ENCODE measurements at regions not wholly inside any gene's neighbourhood (a gene's known extent, or its start where the extent isn't known, plus 50 kb on each side); places are given as distances from the start of the nearest gene placed in this dataset.
A peak's percentile ranks its signal among the peaks of the same experiment; 100 is the strongest.

GRCh38 chr1:195376190-195376589, 1232.0 kb downstream of the KCNT2 start:
- no peaks in the 10 kb centered on the region for H3K36me3 ChIP-seq (ENCODE audit: low read depth)
- TF ChIP-seq, protein P1, sequence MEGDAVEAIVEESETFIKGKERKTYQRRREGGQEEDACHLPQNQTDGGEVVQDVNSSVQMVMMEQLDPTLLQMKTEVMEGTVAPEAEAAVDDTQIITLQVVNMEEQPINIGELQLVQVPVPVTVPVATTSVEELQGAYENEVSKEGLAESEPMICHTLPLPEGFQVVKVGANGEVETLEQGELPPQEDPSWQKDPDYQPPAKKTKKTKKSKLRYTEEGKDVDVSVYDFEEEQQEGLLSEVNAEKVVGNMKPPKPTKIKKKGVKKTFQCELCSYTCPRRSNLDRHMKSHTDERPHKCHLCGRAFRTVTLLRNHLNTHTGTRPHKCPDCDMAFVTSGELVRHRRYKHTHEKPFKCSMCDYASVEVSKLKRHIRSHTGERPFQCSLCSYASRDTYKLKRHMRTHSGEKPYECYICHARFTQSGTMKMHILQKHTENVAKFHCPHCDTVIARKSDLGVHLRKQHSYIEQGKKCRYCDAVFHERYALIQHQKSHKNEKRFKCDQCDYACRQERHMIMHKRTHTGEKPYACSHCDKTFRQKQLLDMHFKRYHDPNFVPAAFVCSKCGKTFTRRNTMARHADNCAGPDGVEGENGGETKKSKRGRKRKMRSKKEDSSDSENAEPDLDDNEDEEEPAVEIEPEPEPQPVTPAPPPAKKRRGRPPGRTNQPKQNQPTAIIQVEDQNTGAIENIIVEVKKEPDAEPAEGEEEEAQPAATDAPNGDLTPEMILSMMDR (conservative IDR thresholded peaks at IDR 0.05), result peak; percentile 27; the same call in 1 of the 2 replicates
- TF ChIP-seq EZH2 (IDR thresholded peaks at IDR 0.05; ENCODE audit: low read depth), result no peak
- no peak overlapping the region for H3K4me2 ChIP-seq
- no peaks in the 10 kb centered on the region for H3K27me3 ChIP-seq (ENCODE audit: insufficient read depth, low read depth)
- no peaks in the 10 kb centered on the region for H3F3A ChIP-seq (ENCODE audit: insufficient read depth, low read depth)
- no peaks in the 10 kb centered on the region for H3K9me2 ChIP-seq (ENCODE audit: insufficient read depth)
- H3K9me3 ChIP-seq (ENCODE audit: insufficient read depth, low read depth), result no peaks in the 10 kb centered on the region
- no TSS peak for BruUV-seq (replicated peaks)
- no peaks in the 10 kb centered on the region for H3K4me1 ChIP-seq (replicated peaks; ENCODE audit: insufficient read depth)
- ChIA-PET CTCF (interaction anchor here (0.7 kb wide), 1 partner anchor 466 kb away, joined by 6 read pairs; no protein-coding TSS in a partner anchor), POLR2A (ENCODE audit: unreplicated experiment) (no interaction called here)
- H4K20me1 ChIP-seq (ENCODE audit: insufficient read depth), result no peaks in the 10 kb centered on the region
- no peak for DNase-seq
- intact Hi-C loops (cut with micrococcal nuclease; ENCODE audit: unreplicated experiment), result no loop called here
- no peaks in the 10 kb centered on the region for H3K79me2 ChIP-seq (ENCODE audit: low read depth)
- no peak overlapping the region for H3K4me3 ChIP-seq
- H2AFZ ChIP-seq, result no peak overlapping the region
- no peak overlapping the region for H3K27ac ChIP-seq

DNA sequence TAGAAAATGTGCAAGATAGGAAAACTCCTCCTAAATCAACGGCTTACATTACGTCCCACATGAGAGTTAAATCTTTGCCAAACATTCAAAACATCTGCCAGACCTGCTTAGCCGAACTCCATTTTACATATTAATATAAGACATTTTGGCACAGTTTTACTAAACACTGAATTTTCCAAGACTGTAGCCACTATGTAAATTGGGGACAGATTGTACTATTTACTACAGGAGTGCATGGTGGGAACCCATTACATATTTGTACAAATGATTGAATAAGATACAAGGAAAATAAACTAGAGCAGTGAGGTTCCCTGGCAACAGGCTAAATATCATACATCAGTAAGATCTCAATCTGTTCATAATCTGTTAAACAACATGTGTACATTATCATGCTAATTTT, 1234.4 kb downstream of the KCNT2 start:
- no peaks in the 10 kb centered on the region for H3K9me3 ChIP-seq (ENCODE audit: insufficient read depth, low read depth)
- no peaks in the 10 kb centered on the region for H3F3A ChIP-seq (ENCODE audit: insufficient read depth, low read depth)
- no peak for TF ChIP-seq EZH2 (IDR thresholded peaks at IDR 0.05; ENCODE audit: low read depth)
- TF ChIP-seq, protein P1 (conservative IDR thresholded peaks at IDR 0.05), result no peak
- H2AFZ ChIP-seq, result no peak overlapping the region; the same call in 1 of the 2 replicates
- POLR2A ChIA-PET (ENCODE audit: unreplicated experiment), result no interaction called here
- no peak overlapping the region for H3K4me3 ChIP-seq
- H3K9me2 ChIP-seq (ENCODE audit: insufficient read depth), result no peaks in the 10 kb centered on the region
- no peak for DNase-seq
- no TSS peak for BruUV-seq (replicated peaks)
- no peaks in the 10 kb centered on the region for H3K36me3 ChIP-seq (ENCODE audit: low read depth)
- H3K27ac ChIP-seq, result no peak overlapping the region
- intact Hi-C loops (cut with micrococcal nuclease; ENCODE audit: unreplicated experiment), result no loop called here
- H3K4me1 ChIP-seq (replicated peaks; ENCODE audit: insufficient read depth), result no peaks in the 10 kb centered on the region
- no peak overlapping the region for H3K4me2 ChIP-seq
- no peaks in the 10 kb centered on the region for H3K79me2 ChIP-seq (ENCODE audit: low read depth)
- CTCF ChIA-PET, result no interaction called here
- H4K20me1 ChIP-seq (ENCODE audit: insufficient read depth), result no peaks in the 10 kb centered on the region
- no peaks in the 10 kb centered on the region for H3K27me3 ChIP-seq (ENCODE audit: insufficient read depth, low read depth)

DNA sequence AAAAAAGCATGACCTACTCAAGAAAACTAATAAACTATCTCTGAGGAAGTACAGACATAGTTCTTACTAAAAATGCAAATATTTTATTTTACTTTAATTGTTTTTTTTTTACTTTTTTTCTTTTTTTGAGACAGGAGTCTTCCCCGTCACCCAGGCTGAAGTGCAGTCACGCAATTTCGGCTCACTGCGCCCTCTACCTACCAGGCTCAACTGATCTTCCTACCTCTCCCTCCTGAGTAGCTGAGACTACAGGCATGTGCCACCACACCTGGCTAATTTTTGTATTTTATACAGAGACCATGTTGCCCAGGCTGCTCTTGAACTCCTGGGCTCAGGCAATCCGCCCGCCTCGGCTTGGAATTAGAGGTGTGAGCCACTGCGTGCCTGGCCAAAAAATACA, 1263.1 kb downstream of the KCNT2 start:
- Histone ChIP-seq H3K4me2 (no peak overlapping the region), H3K36me3 (ENCODE audit: low read depth) (no peaks in the 10 kb centered on the region), H3F3A (ENCODE audit: insufficient read depth, low read depth) (no peaks in the 10 kb centered on the region), H3K9me3 (ENCODE audit: insufficient read depth, low read depth) (no peaks in the 10 kb centered on the region), H3K4me3 (no peak overlapping the region), H3K27ac (no peak overlapping the region), H3K4me1 (replicated peaks; ENCODE audit: insufficient read depth) (no peaks in the 10 kb centered on the region), H2AFZ (no peak overlapping the region), H3K79me2 (ENCODE audit: low read depth) (no peaks in the 10 kb centered on the region), H4K20me1 (ENCODE audit: insufficient read depth) (no peaks in the 10 kb centered on the region), H3K27me3 (ENCODE audit: insufficient read depth, low read depth) (no peaks in the 10 kb centered on the region), H3K9me2 (ENCODE audit: insufficient read depth) (no peaks in the 10 kb centered on the region; the same call in 1 of the 2 replicates)
- no peak for DNase-seq
- no TSS peak for BruUV-seq (replicated peaks)
- CTCF ChIA-PET, result no interaction called here
- POLR2A ChIA-PET (ENCODE audit: unreplicated experiment), result no interaction called here
- intact Hi-C loops (cut with micrococcal nuclease; ENCODE audit: unreplicated experiment), result no loop called here
- TF ChIP-seq, protein P1 (conservative IDR thresholded peaks at IDR 0.05), result 0 out of 2 replicates have a peak, but pooled peaks have one; percentile 15
- no peak for TF ChIP-seq EZH2 (IDR thresholded peaks at IDR 0.05; ENCODE audit: low read depth)

Data from PC-9 (cell line).